Duodenal mucosa (tissue), 2 donors: ENCODE measurements at regions not wholly inside any gene's neighbourhood (a gene's known extent, or its start where the extent isn't known, plus 50 kb on each side); places are given as distances from the start of the nearest gene placed in this dataset.
"Not testable (repeated sequence)": the region's sequence is repeated elsewhere in the genome, so short reads cannot be mapped to it uniquely, and the experiment has no call there.

Experiments
- H3K27ac ChIP-seq: one replicate; pipeline ENCODE4 v1.7.0; 2013; ENCODE audit warnings: low read depth, low read length
- H3K27me3 ChIP-seq, 2 donors: one replicate each; pipeline ENCODE4 v1.7.0; 2013; ENCODE audit warnings: low read length in 2 of 2, control low read depth in 1 of 2; ENCODE audit not compliant: insufficient read depth in 2 of 2, control insufficient read depth in 1 of 2
- H3K36me3 ChIP-seq, 2 donors: one replicate each; pipeline ENCODE4 v1.7.0; 2013; ENCODE audit warnings: low read length in 2 of 2, control low read depth in 1 of 2; ENCODE audit not compliant: insufficient read depth in 2 of 2, control insufficient read depth in 1 of 2
- H3K4me1 ChIP-seq, 2 donors: one replicate each; pipeline ENCODE4 v1.7.0; 2013; ENCODE audit warnings: low read length in 2 of 2, control low read depth in 1 of 2; ENCODE audit not compliant: insufficient read depth in 2 of 2, control insufficient read depth in 1 of 2
- H3K4me3 ChIP-seq, 2 donors: one replicate each; pipeline ENCODE4 v1.7.0; 2013; ENCODE audit warnings: low read length in 2 of 2, low read depth in 1 of 2
- H3K9ac ChIP-seq, 2 donors: one replicate each; pipeline ENCODE4 v1.7.0; 2013; ENCODE audit warnings: low read length in 2 of 2, low read depth in 1 of 2
- H3K9me3 ChIP-seq, 2 donors: one replicate each; pipeline ENCODE4 v1.7.0; 2013; ENCODE audit warnings: low read length in 2 of 2, control low read depth in 1 of 2; ENCODE audit not compliant: control insufficient read depth in 1 of 2

DNA sequence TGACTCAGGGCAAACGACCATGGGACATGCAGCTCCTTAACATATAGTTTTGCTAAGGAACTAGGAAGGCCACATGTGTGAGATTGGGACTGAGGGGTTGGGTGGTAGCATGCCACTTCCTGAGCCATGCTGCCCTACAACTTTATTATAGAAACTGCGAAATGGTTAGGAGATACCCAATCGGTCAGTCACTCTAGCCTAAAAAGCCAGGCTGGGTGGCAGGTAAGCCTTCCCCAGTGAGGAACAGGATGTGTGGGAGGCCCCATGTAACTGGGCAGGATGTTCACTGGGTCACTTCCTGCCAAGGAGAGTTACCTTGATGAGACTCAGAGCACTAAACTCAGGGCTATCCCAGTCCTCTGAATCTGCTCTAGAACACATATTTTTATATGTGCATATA, 123.5 kb downstream of the MAP3K7 start:
- H3K27me3 ChIP-seq, result no peaks in the 10 kb centered on the region
- no peak overlapping the region for H3K9ac ChIP-seq
- no peaks in the 10 kb centered on the region for H3K36me3 ChIP-seq
- H3K27ac ChIP-seq, result no peak overlapping the region
- peaks cover 0 to 6% of the 10 kb centered on the region in 2 donors for H3K4me1 ChIP-seq
- no peaks in the 10 kb centered on the region for H3K9me3 ChIP-seq
- no peak overlapping the region for H3K4me3 ChIP-seq

DNA sequence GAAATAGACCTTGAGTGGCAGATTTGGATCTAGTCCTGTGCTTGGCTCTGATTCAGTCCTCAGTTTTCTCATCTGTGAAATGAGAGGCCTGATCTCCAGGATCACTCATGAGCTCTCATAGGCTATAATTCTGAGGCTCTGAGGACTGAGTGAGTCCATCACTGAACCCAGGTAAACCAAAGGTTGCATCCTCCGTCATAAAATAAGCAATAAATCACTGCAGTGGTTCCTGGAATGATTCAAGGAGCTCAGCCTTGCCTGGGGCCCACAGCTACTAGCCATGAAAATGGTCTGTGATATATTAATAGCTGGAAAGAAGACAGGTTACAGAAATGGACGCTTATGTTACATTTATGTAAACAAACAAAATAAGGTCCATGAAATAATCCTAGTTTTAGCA, 124.8 kb downstream of the MAP3K7 start:
- Histone ChIP-seq H3K36me3 (no peaks in the 10 kb centered on the region), H3K9ac (no peak overlapping the region), H3K9me3 (no peaks in the 10 kb centered on the region), H3K4me3 (no peak overlapping the region), H3K4me1 (peaks cover 0 to 6% of the 10 kb centered on the region in 2 donors), H3K27ac (no peak overlapping the region), H3K27me3 (no peaks in the 10 kb centered on the region)

DNA sequence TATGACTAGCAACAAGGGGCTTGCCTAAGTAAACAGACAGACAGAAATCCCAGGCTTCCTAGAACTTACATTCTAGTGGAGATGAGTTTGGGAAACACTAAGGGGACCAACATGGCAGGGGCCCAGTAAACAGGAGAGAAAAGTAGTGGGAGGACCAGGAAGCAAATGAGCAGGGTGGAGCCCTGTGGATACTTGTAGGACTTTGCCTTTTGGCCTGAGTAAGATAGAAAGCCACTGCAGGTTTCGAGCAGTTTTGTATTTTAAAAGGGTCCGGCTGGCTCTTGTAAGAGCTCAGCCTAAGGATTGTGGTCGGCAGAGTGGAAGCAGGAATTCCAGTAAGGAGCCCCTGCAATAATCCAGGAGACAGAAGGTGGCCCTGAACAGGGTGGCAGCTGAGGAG, 125.5 kb downstream of the MAP3K7 start:
- Histone ChIP-seq H3K9ac (no peak overlapping the region), H3K9me3 (no peaks in the 10 kb centered on the region), H3K27ac (no peak overlapping the region), H3K36me3 (no peaks in the 10 kb centered on the region), H3K4me1 (peaks cover 0 to 6% of the 10 kb centered on the region in 2 donors), H3K4me3 (no peak overlapping the region), H3K27me3 (no peaks in the 10 kb centered on the region)

DNA sequence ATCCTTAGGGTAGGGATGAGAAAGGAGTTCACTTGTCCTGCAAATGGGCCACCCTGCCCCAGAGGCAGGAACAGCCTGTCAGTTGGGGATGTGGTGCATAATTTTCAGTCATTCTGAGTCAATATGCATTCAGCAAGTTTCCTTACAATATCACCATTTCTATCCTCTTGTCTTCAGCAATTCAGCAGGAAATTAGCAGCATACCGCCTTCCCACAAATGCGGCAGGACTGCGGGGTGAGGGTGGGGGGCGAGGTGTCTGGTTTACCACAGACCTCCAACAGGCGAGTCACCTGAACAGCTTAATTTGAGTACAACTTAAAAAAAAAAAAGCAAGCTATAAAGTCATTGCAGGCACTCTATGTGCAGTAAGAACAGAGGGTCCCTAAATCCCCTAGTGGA, 126.8 kb downstream of the MAP3K7 start:
- no peak overlapping the region for H3K9ac ChIP-seq
- no peaks in the 10 kb centered on the region for H3K27me3 ChIP-seq
- H3K9me3 ChIP-seq, result no peaks in the 10 kb centered on the region
- no peak overlapping the region for H3K27ac ChIP-seq
- H3K4me3 ChIP-seq, result no peak overlapping the region
- H3K4me1 ChIP-seq, result peaks cover 0 to 6% of the 10 kb centered on the region in 2 donors
- no peaks in the 10 kb centered on the region for H3K36me3 ChIP-seq

DNA sequence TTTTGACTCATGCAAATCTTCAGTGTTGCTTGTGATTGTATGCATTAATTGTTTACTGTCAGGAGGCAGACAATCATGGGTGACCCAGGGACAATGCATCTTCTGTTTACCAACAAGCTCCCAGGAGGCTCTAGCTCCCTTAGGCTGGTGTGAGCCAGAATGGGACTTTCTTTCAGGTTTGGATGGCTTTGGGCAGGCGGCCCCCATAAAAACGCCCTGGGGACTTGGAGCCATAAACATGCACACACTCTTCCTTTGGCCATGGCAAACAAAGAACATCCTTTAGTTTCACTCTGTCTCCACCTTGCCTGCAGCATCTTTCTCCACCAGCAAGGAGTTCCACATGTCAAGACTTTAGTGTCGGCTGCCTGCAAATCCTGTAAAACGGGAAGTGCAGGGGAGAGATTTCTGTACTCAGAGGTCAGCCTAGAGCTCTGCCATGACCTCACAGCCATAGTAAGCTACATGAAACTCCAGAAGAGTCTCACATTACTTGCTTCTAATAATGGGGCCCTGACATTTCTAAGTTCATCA, 127.6 kb downstream of the MAP3K7 start:
- no peak overlapping the region for H3K27ac ChIP-seq
- H3K9me3 ChIP-seq, result no peaks in the 10 kb centered on the region
- no peak overlapping the region for H3K9ac ChIP-seq
- H3K4me1 ChIP-seq, result peaks cover 0 to 6% of the 10 kb centered on the region in 2 donors
- no peaks in the 10 kb centered on the region for H3K36me3 ChIP-seq
- H3K27me3 ChIP-seq, result no peaks in the 10 kb centered on the region
- no peak overlapping the region for H3K4me3 ChIP-seq

DNA sequence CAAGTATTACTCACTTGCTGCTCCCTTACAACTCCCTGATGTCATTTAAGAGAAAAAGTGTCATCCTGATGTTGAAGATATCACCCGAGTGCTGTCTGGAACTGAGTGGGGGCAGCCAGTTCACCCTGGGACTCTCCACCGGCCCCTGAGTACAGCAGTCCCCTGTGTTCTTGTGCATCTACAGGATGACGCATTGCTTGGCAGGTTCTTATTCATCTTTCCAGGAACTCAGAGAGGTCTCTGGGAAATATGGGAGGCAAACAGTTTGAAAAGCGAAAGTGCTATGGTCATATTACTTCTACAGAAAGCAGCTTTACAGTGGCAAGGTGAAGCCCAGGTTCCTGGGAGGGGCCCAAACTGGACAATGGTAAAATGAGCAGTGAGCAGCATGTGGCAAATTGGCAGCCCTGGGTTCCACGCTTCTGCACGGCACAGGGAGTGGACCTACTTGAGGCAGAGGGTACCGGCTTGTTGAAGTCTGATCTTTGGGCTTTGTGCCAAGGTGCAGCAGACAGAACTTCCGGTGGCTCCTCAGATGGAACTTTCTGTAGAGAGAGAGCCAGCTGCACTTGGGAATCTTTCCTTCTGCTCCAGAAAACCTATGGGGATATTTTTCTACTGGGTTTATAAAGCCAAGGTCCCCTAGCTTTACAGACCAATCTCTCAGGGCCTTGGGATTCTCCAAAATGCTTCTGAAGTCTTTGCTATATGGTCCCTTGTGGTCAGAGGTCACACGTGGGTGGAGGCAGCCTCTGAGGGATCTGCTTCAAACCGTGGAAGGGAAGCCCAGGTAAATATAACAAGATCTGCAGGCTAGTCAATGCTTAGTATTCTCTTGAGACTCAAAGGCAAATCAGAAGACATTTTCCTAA, 128.3 kb downstream of the MAP3K7 start:
- peaks cover 0 to 6% of the 10 kb centered on the region in 2 donors for H3K4me1 ChIP-seq
- peak overlapping the region in 1 of 2 donors; percentile 57 for H3K4me3 ChIP-seq
- H3K9me3 ChIP-seq, result no peaks in the 10 kb centered on the region
- no peaks in the 10 kb centered on the region for H3K36me3 ChIP-seq
- H3K27me3 ChIP-seq, result no peaks in the 10 kb centered on the region
- H3K27ac ChIP-seq, result no peak overlapping the region
- no peak overlapping the region for H3K9ac ChIP-seq

DNA sequence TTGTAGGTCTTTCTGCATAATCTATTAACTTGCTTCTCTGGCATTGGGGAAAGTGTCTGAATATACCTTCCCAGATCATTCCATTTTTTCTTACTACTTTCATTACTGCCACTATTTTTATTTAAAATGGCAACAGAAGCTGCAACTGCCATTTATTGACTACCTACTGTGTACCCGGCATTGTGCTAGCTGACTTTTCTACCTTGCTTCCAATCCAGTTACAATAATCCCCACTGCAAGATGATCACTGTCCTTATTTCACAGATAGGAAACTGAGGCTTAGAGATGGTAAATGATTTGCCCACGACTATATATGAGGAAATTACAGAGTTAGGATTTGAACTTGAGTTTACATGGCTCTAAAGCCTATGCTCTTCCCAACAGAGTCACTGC, 129.0 kb downstream of the MAP3K7 start:
- Histone ChIP-seq H3K4me3 (no peak overlapping the region), H3K27ac (no peak overlapping the region), H3K9ac (no peak overlapping the region), H3K9me3 (no peaks in the 10 kb centered on the region), H3K27me3 (no peaks in the 10 kb centered on the region), H3K36me3 (no peaks in the 10 kb centered on the region), H3K4me1 (peaks cover 0 to 6% of the 10 kb centered on the region in 2 donors)

DNA sequence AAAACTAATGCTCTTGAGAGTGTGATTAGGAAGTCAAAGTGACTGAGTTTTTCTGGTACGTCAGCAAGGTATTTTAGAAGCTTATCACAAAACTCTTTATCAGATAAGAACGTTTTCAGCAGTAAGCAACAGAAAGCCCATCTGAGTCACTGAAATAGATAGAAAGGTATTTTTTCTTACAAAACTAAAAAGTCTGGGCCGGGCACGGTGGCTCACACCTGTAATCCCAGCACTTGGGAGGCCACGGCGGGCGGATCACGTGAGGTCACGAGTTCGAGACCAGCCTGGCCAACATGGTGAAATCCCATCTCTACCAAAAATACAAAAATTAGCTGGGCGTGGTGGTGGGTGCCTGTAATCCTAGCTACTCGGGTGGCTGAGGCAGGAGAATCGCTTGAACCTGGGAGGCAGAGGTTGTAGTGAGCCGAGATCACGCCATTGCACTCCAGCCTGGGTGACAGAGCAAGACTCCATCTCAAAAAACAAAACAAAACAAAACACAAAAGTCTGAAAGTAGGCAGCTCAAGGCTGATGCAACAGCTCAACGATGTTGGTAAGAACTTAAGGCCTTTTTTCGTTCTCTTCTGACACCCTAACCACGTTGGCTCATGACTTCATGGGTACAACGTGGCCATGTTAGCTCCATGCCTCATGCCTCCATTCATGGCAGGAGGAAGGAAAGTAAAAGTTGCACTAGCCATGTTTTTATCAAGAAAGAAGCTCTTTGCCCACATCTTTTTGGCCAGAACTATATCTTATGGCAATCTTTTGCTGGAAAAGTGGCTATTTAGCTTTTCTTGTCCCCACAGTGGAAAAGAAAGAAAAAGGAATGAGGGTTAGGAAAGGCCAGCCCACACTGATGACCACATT, 129.6 kb downstream of the MAP3K7 start:
- H3K9ac ChIP-seq, H3K4me1 ChIP-seq, H3K4me3 ChIP-seq, H3K27me3 ChIP-seq, H3K36me3 ChIP-seq, H3K9me3 ChIP-seq, H3K27ac ChIP-seq: not testable (repeated sequence)

DNA sequence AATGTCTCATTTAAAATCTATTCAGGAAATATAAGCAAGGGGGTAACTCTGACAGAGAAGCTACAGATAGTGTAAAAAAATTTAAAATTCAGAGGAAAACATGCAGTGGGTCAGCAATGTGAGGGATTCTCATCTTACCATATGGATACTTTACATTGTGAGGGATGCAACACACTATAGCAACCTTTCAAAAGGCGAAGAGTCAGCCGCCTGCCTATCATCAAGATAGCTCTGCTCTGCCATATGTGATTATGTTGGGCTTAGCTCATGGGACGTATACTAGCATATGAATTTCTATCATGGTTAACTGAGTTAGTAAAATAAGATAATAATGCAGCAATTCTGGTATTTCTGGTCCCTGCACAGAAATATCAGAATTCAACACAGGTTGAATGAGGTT, 130.9 kb downstream of the MAP3K7 start:
- no peak overlapping the region for H3K4me3 ChIP-seq
- H3K9me3 ChIP-seq, result no peaks in the 10 kb centered on the region
- no peaks in the 10 kb centered on the region for H3K36me3 ChIP-seq
- no peak overlapping the region for H3K27ac ChIP-seq
- H3K4me1 ChIP-seq, result no peaks in the 10 kb centered on the region
- H3K27me3 ChIP-seq, result no peaks in the 10 kb centered on the region
- no peak overlapping the region for H3K9ac ChIP-seq

DNA sequence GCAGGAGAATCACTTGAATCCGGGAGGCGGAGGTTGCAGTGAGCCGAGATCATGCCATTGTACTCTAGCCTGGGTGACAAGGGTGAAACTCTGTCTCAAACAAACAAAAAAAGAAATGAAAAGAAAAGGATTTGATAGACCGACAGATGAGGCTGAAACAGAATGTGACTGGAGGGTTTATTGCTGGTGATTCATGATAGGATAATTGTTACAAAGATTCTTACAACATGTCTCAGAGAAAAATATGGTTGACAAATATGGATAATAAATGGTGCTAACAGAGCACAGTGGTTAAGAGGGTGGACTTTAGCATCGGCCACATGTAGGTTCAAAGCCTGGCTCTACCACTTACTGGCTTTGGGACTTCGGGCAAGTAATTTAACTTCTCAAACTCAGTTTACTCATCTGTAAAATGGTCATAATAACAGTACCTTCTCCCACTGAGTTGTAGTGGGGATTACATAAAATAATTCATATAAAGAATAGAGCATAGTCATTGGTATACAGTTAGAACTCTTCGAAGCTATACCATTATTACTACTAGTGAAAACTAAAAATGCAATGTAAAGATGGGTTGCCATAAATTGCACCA, 131.9 kb downstream of the MAP3K7 start:
- no peaks in the 10 kb centered on the region for H3K36me3 ChIP-seq
- H3K9me3 ChIP-seq, result no peaks in the 10 kb centered on the region
- H3K27ac ChIP-seq, result no peak overlapping the region
- no peaks in the 10 kb centered on the region for H3K27me3 ChIP-seq
- H3K4me3 ChIP-seq, result no peak overlapping the region
- H3K9ac ChIP-seq, result no peak overlapping the region
- no peaks in the 10 kb centered on the region for H3K4me1 ChIP-seq
